ENCODE measurements at regions not wholly inside any gene's neighbourhood (a gene's known extent, or its start where the extent isn't known, plus 50 kb on each side); places are given as distances from the start of the nearest gene placed in this dataset.

DNA sequence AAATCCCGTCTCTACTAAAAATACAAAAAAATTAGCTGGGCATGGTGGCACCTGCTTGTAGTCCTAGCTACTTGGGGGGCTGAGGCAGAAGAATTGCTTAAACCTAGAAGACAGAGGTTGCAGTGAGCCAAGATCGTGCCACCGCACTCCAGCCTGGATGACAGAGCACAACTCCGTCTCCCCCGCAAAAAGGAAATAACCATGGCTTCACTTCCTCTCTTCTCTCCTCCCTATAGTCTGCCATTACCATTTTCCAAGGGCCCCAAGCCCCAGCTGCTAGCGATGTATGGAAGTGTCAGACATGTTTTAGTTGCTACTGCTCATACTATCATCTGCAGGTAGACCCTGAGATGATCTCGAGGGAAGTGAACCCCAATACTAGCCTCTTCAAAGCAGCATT, 177.3 kb upstream of the FAM9B start:
- DNase-seq (ENCODE audit: insufficient read length, low spot score) (no peak), FAIRE-seq (no peak)
- TF ChIP-seq, protein P1, sequence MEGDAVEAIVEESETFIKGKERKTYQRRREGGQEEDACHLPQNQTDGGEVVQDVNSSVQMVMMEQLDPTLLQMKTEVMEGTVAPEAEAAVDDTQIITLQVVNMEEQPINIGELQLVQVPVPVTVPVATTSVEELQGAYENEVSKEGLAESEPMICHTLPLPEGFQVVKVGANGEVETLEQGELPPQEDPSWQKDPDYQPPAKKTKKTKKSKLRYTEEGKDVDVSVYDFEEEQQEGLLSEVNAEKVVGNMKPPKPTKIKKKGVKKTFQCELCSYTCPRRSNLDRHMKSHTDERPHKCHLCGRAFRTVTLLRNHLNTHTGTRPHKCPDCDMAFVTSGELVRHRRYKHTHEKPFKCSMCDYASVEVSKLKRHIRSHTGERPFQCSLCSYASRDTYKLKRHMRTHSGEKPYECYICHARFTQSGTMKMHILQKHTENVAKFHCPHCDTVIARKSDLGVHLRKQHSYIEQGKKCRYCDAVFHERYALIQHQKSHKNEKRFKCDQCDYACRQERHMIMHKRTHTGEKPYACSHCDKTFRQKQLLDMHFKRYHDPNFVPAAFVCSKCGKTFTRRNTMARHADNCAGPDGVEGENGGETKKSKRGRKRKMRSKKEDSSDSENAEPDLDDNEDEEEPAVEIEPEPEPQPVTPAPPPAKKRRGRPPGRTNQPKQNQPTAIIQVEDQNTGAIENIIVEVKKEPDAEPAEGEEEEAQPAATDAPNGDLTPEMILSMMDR (IDR thresholded peaks at IDR 0.05; ENCODE audit: insufficient read depth, missing control alignments) = no peak

DNA sequence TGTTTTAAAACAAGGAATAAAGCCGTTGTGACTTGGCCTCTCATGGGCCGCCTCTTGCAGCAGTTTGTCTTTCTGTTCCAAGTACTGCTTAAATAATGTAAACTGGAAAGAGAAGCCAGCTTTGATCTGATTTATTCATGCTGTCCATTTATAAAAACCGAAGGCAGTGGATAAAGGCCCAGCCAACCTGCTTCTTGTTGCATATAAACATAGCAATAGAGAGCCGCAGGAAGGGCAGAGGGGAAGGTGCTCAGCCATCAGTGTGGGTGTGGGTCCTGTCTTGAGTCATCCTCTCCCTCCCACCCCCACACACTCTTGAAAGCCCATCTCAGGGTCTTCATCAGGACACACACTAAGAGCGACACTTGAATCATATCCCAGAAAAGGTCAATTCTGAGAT, 187.9 kb upstream of the FAM9B start:
- TF ChIP-seq, protein P1 (IDR thresholded peaks at IDR 0.05; ENCODE audit: insufficient read depth, missing control alignments) = no peak
- FAIRE-seq = no peak
- no peak for DNase-seq (ENCODE audit: insufficient read length, low spot score)

DNA sequence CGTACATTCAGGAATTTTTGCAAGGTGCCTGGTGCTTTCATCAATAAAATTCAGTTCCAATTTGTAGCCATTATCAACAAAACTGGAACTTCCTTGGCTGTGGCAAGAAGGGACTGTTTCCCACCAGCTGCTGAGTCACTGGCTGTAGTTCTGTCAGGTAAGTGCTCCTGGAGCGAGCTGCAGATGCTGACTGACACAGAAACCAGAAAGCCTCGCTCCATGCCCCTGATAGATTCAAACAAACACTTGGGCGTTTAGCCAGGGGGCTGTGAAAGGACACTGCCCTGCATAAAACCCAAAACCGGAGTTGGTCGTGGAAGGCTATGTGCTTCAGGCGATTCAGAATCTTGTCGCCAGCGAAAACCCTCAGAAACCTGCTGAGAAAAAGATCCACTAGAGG, 188.4 kb upstream of the FAM9B start:
- FAIRE-seq = no peak
- TF ChIP-seq, protein P1 (IDR thresholded peaks at IDR 0.05; ENCODE audit: insufficient read depth, missing control alignments) = no peak
- no peak for DNase-seq (ENCODE audit: insufficient read length, low spot score)

DNA sequence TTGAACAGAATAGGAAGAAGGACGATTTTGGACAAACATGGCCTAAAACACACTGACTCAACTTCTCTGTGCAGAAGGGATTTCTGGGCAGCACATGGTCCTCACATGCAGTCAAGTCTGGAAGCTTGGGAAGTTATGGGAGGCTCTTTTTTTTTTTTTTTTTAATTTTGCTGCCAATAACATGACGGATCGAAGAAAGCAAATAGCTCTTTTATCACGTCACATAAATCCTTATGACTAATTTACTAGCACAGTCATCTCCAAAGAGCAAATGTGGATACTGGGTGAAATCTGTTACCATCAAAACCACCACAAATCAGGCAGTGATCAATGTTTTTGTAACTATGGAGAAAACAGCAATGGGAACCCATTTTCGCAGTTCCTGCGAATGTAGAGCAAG, 193.3 kb upstream of the FAM9B start:
- FAIRE-seq = no peak
- no peak for DNase-seq (ENCODE audit: insufficient read length, low spot score)
- TF ChIP-seq, protein P1 (IDR thresholded peaks at IDR 0.05; ENCODE audit: insufficient read depth, missing control alignments) = no peak

DNA sequence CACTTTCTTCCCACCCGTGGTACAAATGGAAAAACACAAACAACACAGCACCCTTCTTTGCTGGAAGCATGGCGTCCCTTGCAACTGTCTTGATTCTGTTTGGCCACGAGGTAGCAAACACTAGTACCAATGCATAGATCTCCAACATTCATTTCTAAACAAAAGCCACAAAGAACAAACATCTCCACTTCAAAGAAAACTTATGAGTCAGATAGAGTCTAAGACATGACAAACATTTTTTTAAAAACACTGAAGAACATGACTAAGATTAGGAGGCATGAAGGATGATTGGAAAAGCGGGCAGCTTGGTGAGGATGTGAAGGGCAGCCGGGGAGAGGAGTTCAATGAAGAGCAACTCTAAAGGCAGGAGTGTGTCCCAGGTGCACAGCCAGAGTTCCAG, 197.6 kb upstream of the FAM9B start:
- FAIRE-seq (no peak), DNase-seq (ENCODE audit: insufficient read length, low spot score) (no peak)

DNA sequence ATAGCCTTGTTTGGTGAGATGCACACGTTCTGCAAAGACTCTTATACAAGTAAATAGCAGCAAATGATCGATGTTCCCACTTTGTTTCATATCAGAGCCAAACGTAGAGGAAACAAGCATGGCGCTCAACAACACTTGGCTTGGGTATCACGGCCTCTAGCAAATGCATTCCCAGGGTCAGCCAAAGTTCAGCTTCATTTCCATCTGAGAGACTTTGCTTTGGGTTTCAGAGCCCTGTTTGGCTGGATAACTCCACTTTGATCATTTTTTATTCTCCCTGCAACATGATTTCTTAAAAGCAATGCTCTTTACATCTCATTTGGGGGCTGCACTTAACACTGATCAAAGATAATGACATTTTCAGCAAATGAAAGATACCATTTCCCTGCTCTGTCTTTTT, 199.2 kb upstream of the FAM9B start:
- TF ChIP-seq, protein P1 (IDR thresholded peaks at IDR 0.05; ENCODE audit: insufficient read depth, missing control alignments) = no peak
- no peak for FAIRE-seq
- no peak for DNase-seq (ENCODE audit: insufficient read length, low spot score)

More for the DNA sequence above, 197.6 kb upstream of the FAM9B start:
- TF ChIP-seq, protein P1 (IDR thresholded peaks at IDR 0.05; ENCODE audit: insufficient read depth, missing control alignments) = no peak

DNA sequence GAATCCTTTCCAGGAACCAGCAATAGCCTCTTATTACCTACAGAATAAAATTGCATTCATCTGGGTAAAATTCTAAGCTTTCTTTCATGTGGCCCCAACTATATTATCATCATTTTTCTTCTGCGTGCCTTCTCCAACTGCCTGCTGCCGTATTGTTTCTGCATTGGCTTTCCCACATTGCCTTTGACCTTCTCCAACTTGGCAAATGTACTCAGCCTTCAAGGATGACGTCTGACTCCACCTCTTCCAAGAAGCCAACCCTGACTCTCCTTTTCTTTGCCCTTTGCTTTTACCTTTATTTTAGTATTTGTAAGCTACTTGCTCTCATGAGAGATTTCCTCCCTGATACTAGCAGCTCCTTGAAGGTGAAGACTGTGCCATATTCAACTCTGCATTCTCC, 200.4 kb upstream of the FAM9B start:
- TF ChIP-seq, protein P1 (IDR thresholded peaks at IDR 0.05; ENCODE audit: insufficient read depth, missing control alignments) = no peak
- DNase-seq (ENCODE audit: insufficient read length, low spot score) (no peak), FAIRE-seq (no peak)
